SW480 (cell line): ENCODE measurements at regions not wholly inside any gene's neighbourhood (a gene's known extent, or its start where the extent isn't known, plus 50 kb on each side); places are given as distances from the start of the nearest gene placed in this dataset.

Experiments used
- DNase-seq: peaks from one replicate; pipeline ENCODE4 v3.0.0-alpha.2; 2016; ENCODE audit warnings: low spot score

- no peak for DNase-seq
These were observed 127.7 kb upstream of the SRRM4 start for GRCh38 chr12:118853634-118854033.

GRCh38 chr12:118855858-118856257 is 125.5 kb upstream of the SRRM4 start:
- no peak for DNase-seq

- no peak for DNase-seq
These were observed 115.0 kb upstream of the SRRM4 start for GRCh38 chr12:118866346-118866745.

GRCh38 chr12:118870551-118870950 is 110.8 kb upstream of the SRRM4 start:
- DNase-seq, result no peak

- peak; percentile 1 for DNase-seq
These were observed 106.4 kb upstream of the SRRM4 start for GRCh38 chr12:118874698-118875548.

- DNase-seq, result no peak
These were observed 100.4 kb upstream of the SRRM4 start for GRCh38 chr12:118880720-118881493.

GRCh38 chr12:118884226-118884625 is 97.1 kb upstream of the SRRM4 start:
- DNase-seq, result no peak

- DNase-seq, result no peak
These were observed 80.3 kb upstream of the SRRM4 start for GRCh38 chr12:118900993-118901392.

GRCh38 chr12:118908811-118909210 is 72.5 kb upstream of the SRRM4 start:
- DNase-seq, result no peak

- DNase-seq, result no peak
These were observed 68.6 kb upstream of the SRRM4 start for GRCh38 chr12:118912697-118913270.

- DNase-seq, result no peak
These were observed 59.6 kb upstream of the SRRM4 start for GRCh38 chr12:118921761-118922160.

- DNase-seq, result no peak
These were observed 58.9 kb upstream of the SRRM4 start for GRCh38 chr12:118922405-118922804.

- no peak for DNase-seq
These were observed 55.9 kb upstream of the SRRM4 start for GRCh38 chr12:118925407-118925806.

GRCh38 chr12:118925826-118926225 is 55.5 kb upstream of the SRRM4 start:
- DNase-seq, result no peak
